Spleen (tissue), 11 donors: ENCODE measurements at regions not wholly inside any gene's neighbourhood (a gene's known extent, or its start where the extent isn't known, plus 50 kb on each side); places are given as distances from the start of the nearest gene placed in this dataset.
"Not testable (repeated sequence)": the region's sequence is repeated elsewhere in the genome, so short reads cannot be mapped to it uniquely, and the experiment has no call there.

Experiments
- DNase-seq: peaks from one replicate; pipeline ENCODE4 v3.0.0-alpha.2; 2020
- H3K27ac ChIP-seq, 8 donors: fragments of 200-600 bp; sonication (generic) in 7 of 8; 1 replicate in 4 of 8; 2 replicates in 4 of 8; pipeline versions ENCODE4 v1.5.0 to v1.8.0; 2016 to 2021; ENCODE audit warnings: inconsistent platforms in 4 of 8, mild to moderate bottlenecking in 4 of 8, moderate library complexity in 1 of 8
- H3K27me3 ChIP-seq, 7 donors: fragments of 200-600 bp; sonication (generic) in 6 of 7; replicated peaks in 1 of 7; 1 replicate in 4 of 7; 2 replicates in 3 of 7; pipeline versions ENCODE4 v1.5.0 to v1.8.0; 2016 to 2021; ENCODE audit warnings: inconsistent platforms in 3 of 7, mild to moderate bottlenecking in 1 of 7
- H3K36me3 ChIP-seq, 6 donors: fragments of 200-600 bp; sonication (generic) in 5 of 6; 1 replicate in 4 of 6; 2 replicates in 2 of 6; pipeline versions ENCODE4 v1.5.0 to v1.8.0; 2016 to 2021; ENCODE audit warnings: inconsistent platforms in 2 of 6
- H3K4me1 ChIP-seq, 6 donors: fragments of 200-600 bp; sonication (generic) in 5 of 6; 1 replicate in 3 of 6; 2 replicates in 3 of 6; pipeline versions ENCODE4 v1.5.0 to v1.8.0; 2016 to 2021; ENCODE audit warnings: inconsistent platforms in 3 of 6
- H3K4me3 ChIP-seq, 8 donors: fragments of 200-600 bp; sonication (generic) in 7 of 8; 1 replicate in 4 of 8; 2 replicates in 4 of 8; pipeline versions ENCODE4 v1.5.0 to v1.8.0; 2016 to 2021; ENCODE audit warnings: inconsistent platforms in 4 of 8, mild to moderate bottlenecking in 4 of 8, moderate library complexity in 2 of 8
- H3K9me3 ChIP-seq, 8 donors: fragments of 200-600 bp; sonication (generic) in 7 of 8; 1 replicate in 4 of 8; 2 replicates in 4 of 8; pipeline versions ENCODE4 v1.5.0 to v1.8.0; 2016 to 2021; ENCODE audit warnings: inconsistent platforms in 4 of 8
- POLR2A ChIP-seq, 3 donors: fragments of 450-650 bp; IDR thresholded peaks; one replicate each; pipeline ENCODE4 v1.5.1; 2017; ENCODE audit warnings: antibody characterized with exemption in 3 of 3, mild to moderate bottlenecking in 1 of 3
- POLR2AphosphoS5 ChIP-seq, 3 donors: sonication (generic); formaldehyde crosslinking; IDR thresholded peaks; one replicate each; pipeline ENCODE4 v1.5.1; 2017; ENCODE audit warnings: antibody characterized with exemption in 3 of 3
- WGBS, 5 donors: extraction: QIAGEN DNeasy Blood & Tissue Kit in 3 of 5; methylation state at CpG; one replicate each; pipeline versions ENCODE4 v1.1.5 to v1.1.7; 2013 to 2018; 5-methylcytosine and 5-hydroxymethylcytosine counted together
- intact Hi-C: fragments of 100-400 bp; cut with DNase I; formaldehyde crosslinking; loops from one replicate; pipeline ENCODE4 v1.15.0; 2023; ENCODE audit warnings: low total_unique reads
- TF ChIP-seq, protein P1 (sequence below), 11 experiments: fragments of 200-600 bp in 7 of 11; fragments of 450-650 bp in 4 of 11; sonication (generic) in 4 of 11; IDR thresholded peaks in 8 of 11; conservative IDR thresholded peaks in 3 of 11; 1 replicate in 7 of 11; 2 replicates in 4 of 11; pipeline versions ENCODE4 v1.4.0 to v1.8.0; 2016 to 2021; ENCODE audit warnings: antibody characterized with exemption in 11 of 11, inconsistent platforms in 4 of 11, mild to moderate bottlenecking in 1 of 11
- donor health status: healthy with polysubstance abuse.
- donor health status: DM: no; HTN: no; CAD: no; lungs with moderate emphysema.
- donor health status: DM: no; HTN: no; CAD: no.
- donor health status: Bipolar disorder and iron deficiency.
- donor health status: healthy.
- donor health status: DM: no; HTN: no; CAD: no.
- donor health status: DM: yes; HTN: yes; CAD: no.

DNA sequence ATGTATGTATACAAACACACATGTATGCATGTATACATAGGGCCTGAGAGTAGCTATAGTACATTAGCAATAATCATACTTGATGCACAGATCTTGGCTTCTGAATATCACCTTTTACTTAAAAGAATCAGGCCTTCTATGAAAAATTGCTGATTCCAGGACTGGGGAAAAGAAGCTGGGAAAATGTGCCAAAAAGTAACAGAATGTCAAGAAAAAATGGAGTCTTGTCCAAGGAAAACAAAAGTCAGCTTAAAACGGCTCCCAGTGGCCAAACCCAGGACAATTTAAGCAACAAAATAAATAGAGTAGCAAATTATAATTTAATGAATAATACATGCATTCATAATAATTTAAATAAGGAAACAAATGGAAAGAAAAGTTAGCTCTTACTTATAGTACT, 2104.9 kb downstream of the PCDH9 start:
- no peaks in the 10 kb centered on the region for H3K36me3 ChIP-seq
- H3K27ac ChIP-seq, result no peak overlapping the region
- no peaks in the 10 kb centered on the region for H3K27me3 ChIP-seq
- no peaks in the 10 kb centered on the region for H3K4me1 ChIP-seq
- 55 to 78% (median 60%) methylated on average over 1 of the region's 1 CpG for WGBS, 5 donors
- TF ChIP-seq POLR2AphosphoS5 (IDR thresholded peaks at IDR 0.05), result no peak
- TF ChIP-seq, protein P1, sequence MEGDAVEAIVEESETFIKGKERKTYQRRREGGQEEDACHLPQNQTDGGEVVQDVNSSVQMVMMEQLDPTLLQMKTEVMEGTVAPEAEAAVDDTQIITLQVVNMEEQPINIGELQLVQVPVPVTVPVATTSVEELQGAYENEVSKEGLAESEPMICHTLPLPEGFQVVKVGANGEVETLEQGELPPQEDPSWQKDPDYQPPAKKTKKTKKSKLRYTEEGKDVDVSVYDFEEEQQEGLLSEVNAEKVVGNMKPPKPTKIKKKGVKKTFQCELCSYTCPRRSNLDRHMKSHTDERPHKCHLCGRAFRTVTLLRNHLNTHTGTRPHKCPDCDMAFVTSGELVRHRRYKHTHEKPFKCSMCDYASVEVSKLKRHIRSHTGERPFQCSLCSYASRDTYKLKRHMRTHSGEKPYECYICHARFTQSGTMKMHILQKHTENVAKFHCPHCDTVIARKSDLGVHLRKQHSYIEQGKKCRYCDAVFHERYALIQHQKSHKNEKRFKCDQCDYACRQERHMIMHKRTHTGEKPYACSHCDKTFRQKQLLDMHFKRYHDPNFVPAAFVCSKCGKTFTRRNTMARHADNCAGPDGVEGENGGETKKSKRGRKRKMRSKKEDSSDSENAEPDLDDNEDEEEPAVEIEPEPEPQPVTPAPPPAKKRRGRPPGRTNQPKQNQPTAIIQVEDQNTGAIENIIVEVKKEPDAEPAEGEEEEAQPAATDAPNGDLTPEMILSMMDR (IDR thresholded peaks at IDR 0.05 in 8 of 11, conservative IDR thresholded peaks at IDR 0.05 in 3 of 11), result no peak
- no peak for TF ChIP-seq POLR2A (IDR thresholded peaks at IDR 0.05)
- DNase-seq, result no peak
- no peak overlapping the region for H3K4me3 ChIP-seq
- intact Hi-C loops, result no loop called here
- H3K9me3 ChIP-seq, result peaks cover 0 to 6% (median 0%) of the 10 kb centered on the region in 8 donors

DNA sequence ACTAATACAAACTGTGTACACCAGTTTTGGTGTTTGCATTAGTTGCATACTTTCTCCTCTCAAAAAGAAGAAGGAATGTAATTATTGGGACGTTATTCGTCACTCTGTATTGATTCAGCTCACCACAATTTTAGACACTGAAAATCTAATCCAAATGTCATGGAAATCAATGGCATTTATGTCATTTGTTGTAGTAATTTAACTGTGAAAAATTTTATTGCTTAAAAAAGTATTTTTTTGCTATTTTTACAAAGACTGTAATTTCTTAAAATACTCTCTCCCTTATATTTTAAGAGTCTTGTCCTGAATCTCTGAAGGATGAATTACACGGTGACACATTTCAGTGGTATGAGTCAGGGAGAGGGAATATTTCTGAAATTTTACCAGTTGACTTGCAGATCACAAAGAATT, 2117.6 kb downstream of the PCDH9 start:
- no peak for DNase-seq
- Histone ChIP-seq H3K27ac (no peak overlapping the region), H3K27me3 (no peaks in the 10 kb centered on the region), H3K4me3 (no peak overlapping the region), H3K9me3 (peaks cover 0 to 11% (median 2%) of the 10 kb centered on the region in 8 donors), H3K4me1 (no peaks in the 10 kb centered on the region), H3K36me3 (no peaks in the 10 kb centered on the region)
- TF ChIP-seq, protein P1 (IDR thresholded peaks at IDR 0.05 in 8 of 11, conservative IDR thresholded peaks at IDR 0.05 in 3 of 11), result no peak
- no peak for TF ChIP-seq POLR2A (IDR thresholded peaks at IDR 0.05)
- no peak for TF ChIP-seq POLR2AphosphoS5 (IDR thresholded peaks at IDR 0.05)
- WGBS, 5 donors, result 77 to 92% (median 85%) methylated on average over 3 of the region's 3 CpGs
- intact Hi-C loops, result no loop called here

DNA sequence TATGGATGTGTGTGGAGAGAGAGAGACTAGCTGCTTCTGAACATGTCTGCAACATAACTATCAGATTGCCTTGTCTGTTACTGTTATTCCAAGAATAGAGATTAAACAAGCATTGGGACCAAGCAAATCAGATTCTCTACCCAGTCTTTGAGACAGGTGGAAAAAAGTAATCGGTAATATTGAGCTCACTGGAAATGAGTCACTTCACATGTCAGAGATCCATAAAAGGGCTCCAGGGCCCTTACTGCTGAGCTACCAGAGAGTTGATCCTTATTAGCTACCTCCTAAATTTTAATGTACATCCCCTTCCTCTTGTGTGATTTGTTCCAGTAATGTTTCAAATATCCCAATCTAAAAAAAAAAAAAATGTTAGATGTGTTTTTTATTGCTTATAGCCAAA, 2118.0 kb downstream of the PCDH9 start:
- peaks cover 0 to 13% (median 2%) of the 10 kb centered on the region in 8 donors for H3K9me3 ChIP-seq
- 87 to 100% (median 95%) methylated on average over 1 of the region's 1 CpG for WGBS, 5 donors
- no peak for DNase-seq
- H3K27ac ChIP-seq, result no peak overlapping the region
- intact Hi-C loops, result no loop called here
- no peaks in the 10 kb centered on the region for H3K27me3 ChIP-seq
- H3K4me1 ChIP-seq, result no peaks in the 10 kb centered on the region
- TF ChIP-seq, protein P1 (IDR thresholded peaks at IDR 0.05 in 8 of 11, conservative IDR thresholded peaks at IDR 0.05 in 3 of 11), result no peak
- TF ChIP-seq POLR2AphosphoS5 (IDR thresholded peaks at IDR 0.05) (no peak), POLR2A (IDR thresholded peaks at IDR 0.05) (no peak)
- no peaks in the 10 kb centered on the region for H3K36me3 ChIP-seq
- no peak overlapping the region for H3K4me3 ChIP-seq

DNA sequence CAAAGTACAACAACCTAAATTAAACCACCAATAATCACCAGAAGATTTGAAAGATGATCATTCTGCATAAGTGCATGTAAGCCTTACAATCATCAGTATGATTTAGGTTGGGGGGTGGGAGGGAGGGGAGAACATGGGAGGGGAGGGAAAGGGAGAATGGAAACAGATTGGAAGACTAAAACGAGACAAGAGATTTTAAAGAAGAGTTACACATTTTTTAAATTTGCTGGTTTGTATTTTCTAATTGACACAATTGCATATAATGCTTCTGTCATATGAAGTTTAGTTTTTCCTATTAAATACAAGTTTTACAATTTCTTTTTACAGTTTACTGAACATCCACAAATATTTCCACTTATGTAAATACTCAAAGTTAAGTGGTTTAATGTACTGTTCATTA, 2118.9 kb downstream of the PCDH9 start:
- 61 to 88% (median 65%) methylated on average over 1 of the region's 1 CpG for WGBS, 5 donors
- TF ChIP-seq POLR2A (IDR thresholded peaks at IDR 0.05), result no peak
- TF ChIP-seq, protein P1 (IDR thresholded peaks at IDR 0.05 in 8 of 11, conservative IDR thresholded peaks at IDR 0.05 in 3 of 11), result no peak
- TF ChIP-seq POLR2AphosphoS5 (IDR thresholded peaks at IDR 0.05), result no peak
- Histone ChIP-seq H3K4me1 (no peaks in the 10 kb centered on the region), H3K27me3 (no peaks in the 10 kb centered on the region), H3K4me3 (no peak overlapping the region), H3K27ac (no peak overlapping the region), H3K36me3 (no peaks in the 10 kb centered on the region), H3K9me3 (peaks cover 0 to 22% (median 5%) of the 10 kb centered on the region in 8 donors)
- DNase-seq, result no peak
- intact Hi-C loops, result no loop called here

DNA sequence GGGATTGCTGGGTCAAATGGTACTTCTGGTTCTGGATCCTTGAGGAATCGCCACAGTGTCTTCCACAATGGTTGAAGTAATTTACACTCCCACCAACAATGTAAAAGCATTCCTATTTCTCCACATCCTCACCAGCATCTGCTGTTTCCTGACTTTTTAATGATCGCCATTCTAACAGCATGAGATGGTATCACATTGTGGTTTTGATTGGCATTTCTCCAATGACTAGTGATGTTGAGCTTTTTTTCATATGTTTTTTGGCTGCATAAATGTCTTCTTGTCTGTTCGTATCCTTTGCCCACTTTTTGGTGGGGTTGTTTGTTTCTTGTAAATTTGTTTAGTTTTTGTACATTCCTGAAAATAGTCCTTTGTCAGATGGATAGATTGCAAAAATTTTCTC, 2125.7 kb downstream of the PCDH9 start:
- intact Hi-C loops, DNase-seq: not testable (repeated sequence)
- WGBS, 5 donors, result 35 to 51% (median 40%) methylated on average over 3 of the region's 3 CpGs

More for the DNA sequence above, 2125.7 kb downstream of the PCDH9 start:
- not testable (repeated sequence) for H3K27ac ChIP-seq, H3K4me1 ChIP-seq, H3K27me3 ChIP-seq, H3K36me3 ChIP-seq, H3K4me3 ChIP-seq
- H3K9me3 ChIP-seq, result peaks cover 0 to 51% (median 18%) of the 10 kb centered on the region in 8 donors
